Colonic mucosa (tissue), 4 donors: ENCODE measurements at regions not wholly inside any gene's neighbourhood (a gene's known extent, or its start where the extent isn't known, plus 50 kb on each side); places are given as distances from the start of the nearest gene placed in this dataset.

ENCODE experiments used
- DNase-seq: peaks from one replicate; pipeline ENCODE4 v3.0.0-alpha.2; 2020
- H3K27ac ChIP-seq: fragments of 200-600 bp; one replicate; pipeline ENCODE4 v1.8.0; 2021
- H3K27me3 ChIP-seq: fragments of 200-600 bp; one replicate; pipeline ENCODE4 v1.8.0; 2021
- H3K36me3 ChIP-seq: fragments of 200-600 bp; one replicate; pipeline ENCODE4 v1.8.0; 2021
- H3K4me1 ChIP-seq: fragments of 200-600 bp; one replicate; pipeline ENCODE4 v1.8.0; 2021; ENCODE audit warnings: mild to moderate bottlenecking
- H3K4me3 ChIP-seq: fragments of 200-600 bp; one replicate; pipeline ENCODE4 v1.8.0; 2021
- H3K9ac ChIP-seq, 2 donors: one replicate each; pipeline ENCODE4 v1.7.0; 2013; ENCODE audit warnings: control low read depth in 2 of 2, low read depth in 2 of 2, low read length in 2 of 2
- H3K9me3 ChIP-seq: fragments of 200-600 bp; one replicate; pipeline ENCODE4 v1.8.0; 2021
- intact Hi-C: fragments of 100-400 bp; cut with DNase I; formaldehyde crosslinking; loops from one replicate; pipeline ENCODE4 v1.14.1; 2022
- TF ChIP-seq, protein P1 (sequence below): fragments of 200-600 bp; IDR thresholded peaks from one replicate; pipeline ENCODE4 v1.8.0; 2022; ENCODE audit warnings: antibody characterized with exemption, mild to moderate bottlenecking
- donor health status: healthy.
- donor health status: DM: no; HTN: no; CAD: no.
- donor health status: DM: no; HTN: no; CAD: no.

DNA sequence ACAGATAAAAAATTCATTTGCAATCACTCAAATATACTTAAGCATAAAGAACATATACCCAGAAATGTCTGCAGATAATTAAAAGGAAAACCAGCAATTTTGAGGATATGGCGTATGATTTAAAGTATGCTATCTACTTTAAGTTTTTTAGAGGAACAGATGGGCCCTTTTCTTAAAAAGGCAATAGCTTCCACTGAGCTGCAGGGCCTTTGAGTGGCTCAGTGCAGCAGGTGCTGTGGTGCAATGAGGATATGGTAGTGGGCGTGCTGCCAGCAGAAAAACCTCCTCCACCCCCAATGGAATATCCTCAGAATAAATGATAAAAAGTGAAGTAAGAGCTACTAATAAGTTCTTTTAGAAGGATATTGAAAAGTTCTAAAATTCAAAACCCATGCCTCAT lies 814.5 kb downstream of the MTRR start:
- TF ChIP-seq, protein P1, sequence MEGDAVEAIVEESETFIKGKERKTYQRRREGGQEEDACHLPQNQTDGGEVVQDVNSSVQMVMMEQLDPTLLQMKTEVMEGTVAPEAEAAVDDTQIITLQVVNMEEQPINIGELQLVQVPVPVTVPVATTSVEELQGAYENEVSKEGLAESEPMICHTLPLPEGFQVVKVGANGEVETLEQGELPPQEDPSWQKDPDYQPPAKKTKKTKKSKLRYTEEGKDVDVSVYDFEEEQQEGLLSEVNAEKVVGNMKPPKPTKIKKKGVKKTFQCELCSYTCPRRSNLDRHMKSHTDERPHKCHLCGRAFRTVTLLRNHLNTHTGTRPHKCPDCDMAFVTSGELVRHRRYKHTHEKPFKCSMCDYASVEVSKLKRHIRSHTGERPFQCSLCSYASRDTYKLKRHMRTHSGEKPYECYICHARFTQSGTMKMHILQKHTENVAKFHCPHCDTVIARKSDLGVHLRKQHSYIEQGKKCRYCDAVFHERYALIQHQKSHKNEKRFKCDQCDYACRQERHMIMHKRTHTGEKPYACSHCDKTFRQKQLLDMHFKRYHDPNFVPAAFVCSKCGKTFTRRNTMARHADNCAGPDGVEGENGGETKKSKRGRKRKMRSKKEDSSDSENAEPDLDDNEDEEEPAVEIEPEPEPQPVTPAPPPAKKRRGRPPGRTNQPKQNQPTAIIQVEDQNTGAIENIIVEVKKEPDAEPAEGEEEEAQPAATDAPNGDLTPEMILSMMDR: no peak
- intact Hi-C loops: no loop called here
- H3K9ac ChIP-seq: no peak overlapping the region
- H3K4me3 ChIP-seq: no peak overlapping the region
- no peaks in the 10 kb centered on the region for H3K4me1 ChIP-seq
- H3K27me3 ChIP-seq: no peaks in the 10 kb centered on the region
- no peaks in the 10 kb centered on the region for H3K36me3 ChIP-seq
- H3K27ac ChIP-seq: no peak overlapping the region
- no peak for DNase-seq
- no peaks in the 10 kb centered on the region for H3K9me3 ChIP-seq

DNA sequence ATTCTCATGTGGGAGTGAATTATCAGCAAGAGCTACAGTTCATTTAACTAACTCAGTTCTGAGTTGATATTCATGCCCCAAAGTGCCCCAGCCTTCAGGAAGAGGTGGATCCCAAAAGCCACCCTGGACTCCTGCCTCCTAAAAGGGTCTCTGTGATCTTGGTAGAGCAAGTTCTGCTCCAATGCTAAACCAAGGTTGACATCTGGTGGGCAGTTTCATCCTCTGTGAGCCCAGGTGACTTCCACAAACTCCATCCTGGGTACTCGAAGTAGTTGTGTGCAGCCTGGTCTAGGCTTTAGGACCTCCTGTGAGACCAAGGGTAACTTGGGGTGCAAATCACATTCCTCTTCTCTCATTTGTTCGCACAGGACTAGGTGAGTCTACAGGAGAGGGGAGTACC lies 816.8 kb downstream of the MTRR start:
- H3K4me3 ChIP-seq: no peak overlapping the region
- no peaks in the 10 kb centered on the region for H3K36me3 ChIP-seq
- no peak overlapping the region for H3K27ac ChIP-seq
- DNase-seq: no peak
- H3K4me1 ChIP-seq: no peaks in the 10 kb centered on the region
- no peak overlapping the region for H3K9ac ChIP-seq
- intact Hi-C loops: no loop called here
- no peaks in the 10 kb centered on the region for H3K9me3 ChIP-seq
- TF ChIP-seq, protein P1: no peak
- H3K27me3 ChIP-seq: no peaks in the 10 kb centered on the region

DNA sequence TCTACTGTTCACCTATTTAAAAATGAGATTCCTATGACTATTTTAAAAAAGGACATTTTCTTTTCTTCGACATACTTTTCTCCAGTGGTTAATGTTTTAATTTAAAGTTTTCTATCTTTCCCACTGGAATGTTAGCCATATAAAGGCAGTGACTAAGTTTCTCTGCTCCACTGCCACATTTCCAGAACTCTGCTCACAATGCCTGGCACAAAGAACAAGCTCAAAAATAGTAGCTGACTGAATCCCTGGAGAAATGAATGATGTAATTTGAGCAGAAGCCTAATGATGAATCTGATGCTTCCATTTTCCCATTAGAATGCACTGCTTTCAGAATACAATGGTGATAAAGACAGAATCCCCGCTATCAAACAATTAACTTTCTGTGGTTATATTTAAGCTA lies 817.8 kb downstream of the MTRR start:
- H3K27me3 ChIP-seq: no peaks in the 10 kb centered on the region
- no peak for DNase-seq
- no peaks in the 10 kb centered on the region for H3K9me3 ChIP-seq
- no peak overlapping the region for H3K9ac ChIP-seq
- TF ChIP-seq, protein P1: no peak
- no peak overlapping the region for H3K4me3 ChIP-seq
- no peaks in the 10 kb centered on the region for H3K36me3 ChIP-seq
- intact Hi-C loops: no loop called here
- H3K4me1 ChIP-seq: no peaks in the 10 kb centered on the region
- no peak overlapping the region for H3K27ac ChIP-seq

DNA sequence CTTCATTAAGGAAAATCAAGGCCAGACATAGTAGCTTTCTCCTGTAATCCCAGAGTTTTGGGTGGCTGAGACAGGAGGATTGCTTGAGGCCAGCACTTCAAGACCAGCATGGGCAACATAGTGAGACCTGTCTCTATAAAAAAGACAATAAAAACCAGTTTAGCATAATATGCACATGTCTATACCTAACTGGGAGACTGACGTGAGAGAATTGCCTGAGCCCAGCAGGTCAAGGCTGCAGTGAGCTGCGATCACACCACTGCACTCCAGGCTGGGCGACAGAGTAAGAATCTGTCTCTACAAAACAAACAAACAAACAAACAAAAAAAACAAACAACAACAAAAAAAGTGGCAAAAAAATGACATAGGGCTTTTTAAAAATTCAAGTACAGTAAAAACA lies 820.8 kb downstream of the MTRR start:
- no peaks in the 10 kb centered on the region for H3K9me3 ChIP-seq
- H3K27ac ChIP-seq: no peak overlapping the region
- H3K4me1 ChIP-seq: no peaks in the 10 kb centered on the region
- TF ChIP-seq, protein P1: no peak
- DNase-seq: no peak
- no peaks in the 10 kb centered on the region for H3K36me3 ChIP-seq
- no peaks in the 10 kb centered on the region for H3K27me3 ChIP-seq
- intact Hi-C loops: no loop called here
- no peak overlapping the region for H3K4me3 ChIP-seq
- no peak overlapping the region for H3K9ac ChIP-seq

DNA sequence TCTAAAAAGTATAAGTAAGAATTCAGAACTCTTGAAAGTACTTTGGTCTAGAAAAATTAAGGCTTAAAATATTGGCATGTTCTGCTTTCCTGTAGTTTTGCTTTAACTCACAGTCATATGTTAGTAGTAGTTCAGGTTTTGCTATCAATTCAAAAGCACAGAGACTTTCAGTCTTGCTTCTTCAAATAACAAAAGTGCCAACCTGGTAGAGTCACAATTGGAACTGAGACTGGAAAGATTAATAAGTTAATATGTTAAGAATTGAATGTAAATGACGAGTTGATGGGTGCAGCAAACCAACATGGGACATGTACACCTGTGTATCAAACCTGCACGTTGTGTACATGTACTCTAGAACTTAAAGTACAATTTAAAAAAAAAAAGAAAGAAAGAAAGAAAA lies 822.3 kb downstream of the MTRR start:
- DNase-seq: no peak
- Histone ChIP-seq H3K27me3 (no peaks in the 10 kb centered on the region), H3K9me3 (no peaks in the 10 kb centered on the region), H3K27ac (no peak overlapping the region), H3K4me3 (no peak overlapping the region), H3K4me1 (no peaks in the 10 kb centered on the region), H3K36me3 (no peaks in the 10 kb centered on the region), H3K9ac (no peak overlapping the region)
- intact Hi-C loops: no loop called here
- TF ChIP-seq, protein P1: no peak

DNA sequence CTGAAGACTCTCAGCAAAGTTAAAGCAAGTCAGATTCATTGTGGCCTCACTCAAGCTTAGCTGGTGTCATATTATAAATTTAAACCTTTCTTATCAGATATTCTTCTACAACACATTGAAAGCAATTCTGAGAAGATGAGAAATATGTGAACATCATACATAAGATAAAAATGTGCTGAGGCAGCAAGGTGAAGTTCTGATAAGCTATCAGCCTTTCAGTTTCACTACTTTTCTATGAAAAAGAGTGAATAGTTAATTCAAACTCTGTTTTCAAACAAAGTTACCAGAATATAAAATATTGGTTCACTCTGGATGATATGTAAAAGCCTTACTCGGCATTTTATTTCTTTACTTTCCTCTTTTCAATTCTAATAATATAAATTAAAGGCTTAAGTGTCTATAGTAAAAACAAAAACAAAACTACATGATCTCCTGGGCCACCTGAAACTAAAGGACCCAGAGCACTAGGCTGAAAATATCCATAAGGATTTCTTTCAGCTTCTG lies 824.4 kb downstream of the MTRR start:
- Histone ChIP-seq H3K27ac (no peak overlapping the region), H3K36me3 (no peaks in the 10 kb centered on the region), H3K27me3 (no peaks in the 10 kb centered on the region), H3K4me1 (no peaks in the 10 kb centered on the region), H3K9me3 (no peaks in the 10 kb centered on the region), H3K9ac (no peak overlapping the region), H3K4me3 (no peak overlapping the region)
- intact Hi-C loops: no loop called here
- DNase-seq: no peak
- TF ChIP-seq, protein P1: no peak
